Loucy (cell line): ENCODE measurements at regions not wholly inside any gene's neighbourhood (a gene's known extent, or its start where the extent isn't known, plus 50 kb on each side); places are given as distances from the start of the nearest gene placed in this dataset.

Experiments
- EZH2phosphoT487 ChIP-seq: fragments of 200-600 bp; IDR thresholded peaks from 2 replicates; pipeline ENCODE4 v1.6.1; 2018; ENCODE audit warnings: antibody characterized with exemption, mild to moderate bottlenecking, moderate library complexity, borderline replicate concordance
- TF ChIP-seq, protein P1 (sequence below): fragments of 200-600 bp; sonication (generic); conservative IDR thresholded peaks from 2 replicates; pipeline ENCODE4 v1.5.1; 2014; ENCODE audit warnings: mild to moderate bottlenecking, antibody characterized with exemption, low read length

DNA sequence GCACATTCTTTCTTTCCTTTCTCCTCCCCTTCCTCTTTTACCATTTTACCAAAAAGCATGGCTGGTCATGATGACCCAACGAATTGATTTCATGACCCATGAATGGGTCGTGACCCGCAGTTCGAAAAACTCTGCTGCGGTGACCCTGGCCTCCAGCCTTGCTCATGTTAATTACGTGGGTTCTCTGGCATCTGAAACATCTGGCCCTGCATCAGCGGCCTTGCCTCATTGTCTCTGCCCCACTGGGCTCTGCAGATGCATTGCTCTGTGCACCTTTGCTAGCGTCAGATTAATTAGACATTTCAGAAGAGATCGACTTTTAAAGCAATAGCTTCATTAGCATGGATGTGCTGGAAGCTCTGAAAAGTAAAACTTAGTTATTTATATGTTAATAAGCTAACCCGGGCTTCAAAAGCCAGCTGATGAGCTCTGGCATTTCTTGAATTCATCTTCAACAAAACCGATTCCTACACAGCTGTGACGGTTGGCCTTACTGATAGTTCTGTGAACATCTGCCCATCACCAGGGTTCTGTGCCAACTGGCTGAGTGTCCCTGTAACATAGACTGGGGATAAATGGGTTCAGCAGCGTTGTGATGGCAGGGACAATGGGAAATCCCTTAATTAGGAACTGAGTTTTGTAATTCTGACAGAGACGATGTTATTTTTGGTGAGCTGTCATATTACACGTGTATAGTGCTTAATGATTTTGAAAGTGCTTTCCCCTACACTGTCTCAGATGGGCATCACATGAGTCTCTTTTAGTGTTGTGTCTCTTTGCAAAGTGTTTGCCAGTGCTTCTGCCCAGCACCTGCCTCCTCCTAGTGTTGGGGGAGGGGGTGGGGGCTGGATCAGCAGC lies 225.9 kb upstream of the EEF2KMT start:
- TF ChIP-seq, protein P1, sequence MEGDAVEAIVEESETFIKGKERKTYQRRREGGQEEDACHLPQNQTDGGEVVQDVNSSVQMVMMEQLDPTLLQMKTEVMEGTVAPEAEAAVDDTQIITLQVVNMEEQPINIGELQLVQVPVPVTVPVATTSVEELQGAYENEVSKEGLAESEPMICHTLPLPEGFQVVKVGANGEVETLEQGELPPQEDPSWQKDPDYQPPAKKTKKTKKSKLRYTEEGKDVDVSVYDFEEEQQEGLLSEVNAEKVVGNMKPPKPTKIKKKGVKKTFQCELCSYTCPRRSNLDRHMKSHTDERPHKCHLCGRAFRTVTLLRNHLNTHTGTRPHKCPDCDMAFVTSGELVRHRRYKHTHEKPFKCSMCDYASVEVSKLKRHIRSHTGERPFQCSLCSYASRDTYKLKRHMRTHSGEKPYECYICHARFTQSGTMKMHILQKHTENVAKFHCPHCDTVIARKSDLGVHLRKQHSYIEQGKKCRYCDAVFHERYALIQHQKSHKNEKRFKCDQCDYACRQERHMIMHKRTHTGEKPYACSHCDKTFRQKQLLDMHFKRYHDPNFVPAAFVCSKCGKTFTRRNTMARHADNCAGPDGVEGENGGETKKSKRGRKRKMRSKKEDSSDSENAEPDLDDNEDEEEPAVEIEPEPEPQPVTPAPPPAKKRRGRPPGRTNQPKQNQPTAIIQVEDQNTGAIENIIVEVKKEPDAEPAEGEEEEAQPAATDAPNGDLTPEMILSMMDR: no peak
- TF ChIP-seq EZH2phosphoT487: no peak
